Choroid plexus epithelial cell (primary cell): ENCODE measurements at regions not wholly inside any gene's neighbourhood (a gene's known extent, or its start where the extent isn't known, plus 50 kb on each side); places are given as distances from the start of the nearest gene placed in this dataset.

ENCODE experiments used
- DNase-seq: peaks from one replicate; pipeline ENCODE4 v3.0.0-alpha.2; 2010; ENCODE audit warnings: low read depth
- H3K4me3 ChIP-seq: 2 replicates; pipeline ENCODE4 v1.5.1; 2011; ENCODE audit warnings: low read depth, mild to moderate bottlenecking, control low read depth, low read length, moderate library complexity
- TF ChIP-seq, protein P1 (sequence below): conservative IDR thresholded peaks from 2 replicates; pipeline ENCODE4 v1.5.1; 2011; ENCODE audit warnings: low read depth, mild to moderate bottlenecking, control low read depth, inconsistent platforms, low read length, moderate library complexity

DNA sequence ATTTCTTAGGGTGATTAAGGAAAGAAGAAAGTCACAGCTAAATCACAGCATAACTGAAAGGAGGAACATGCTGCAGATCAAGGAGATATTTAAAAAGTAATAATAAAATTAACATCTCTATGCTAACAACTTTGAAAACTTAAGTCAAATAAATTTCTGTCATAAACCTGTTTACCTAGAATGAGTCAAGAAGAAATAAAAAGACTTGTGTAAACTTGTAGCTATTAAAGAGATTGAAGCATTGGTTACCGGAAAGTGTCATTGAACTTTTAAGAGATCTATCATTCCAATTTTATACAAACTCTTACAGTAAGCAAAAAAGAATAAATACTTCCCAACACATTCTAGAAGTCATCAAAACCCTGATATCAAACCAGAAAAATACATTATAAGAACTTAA, 520.1 kb upstream of the SYT4 start:
- TF ChIP-seq, protein P1, sequence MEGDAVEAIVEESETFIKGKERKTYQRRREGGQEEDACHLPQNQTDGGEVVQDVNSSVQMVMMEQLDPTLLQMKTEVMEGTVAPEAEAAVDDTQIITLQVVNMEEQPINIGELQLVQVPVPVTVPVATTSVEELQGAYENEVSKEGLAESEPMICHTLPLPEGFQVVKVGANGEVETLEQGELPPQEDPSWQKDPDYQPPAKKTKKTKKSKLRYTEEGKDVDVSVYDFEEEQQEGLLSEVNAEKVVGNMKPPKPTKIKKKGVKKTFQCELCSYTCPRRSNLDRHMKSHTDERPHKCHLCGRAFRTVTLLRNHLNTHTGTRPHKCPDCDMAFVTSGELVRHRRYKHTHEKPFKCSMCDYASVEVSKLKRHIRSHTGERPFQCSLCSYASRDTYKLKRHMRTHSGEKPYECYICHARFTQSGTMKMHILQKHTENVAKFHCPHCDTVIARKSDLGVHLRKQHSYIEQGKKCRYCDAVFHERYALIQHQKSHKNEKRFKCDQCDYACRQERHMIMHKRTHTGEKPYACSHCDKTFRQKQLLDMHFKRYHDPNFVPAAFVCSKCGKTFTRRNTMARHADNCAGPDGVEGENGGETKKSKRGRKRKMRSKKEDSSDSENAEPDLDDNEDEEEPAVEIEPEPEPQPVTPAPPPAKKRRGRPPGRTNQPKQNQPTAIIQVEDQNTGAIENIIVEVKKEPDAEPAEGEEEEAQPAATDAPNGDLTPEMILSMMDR, result no peak
- no peak for DNase-seq
- no peak overlapping the region for H3K4me3 ChIP-seq

DNA sequence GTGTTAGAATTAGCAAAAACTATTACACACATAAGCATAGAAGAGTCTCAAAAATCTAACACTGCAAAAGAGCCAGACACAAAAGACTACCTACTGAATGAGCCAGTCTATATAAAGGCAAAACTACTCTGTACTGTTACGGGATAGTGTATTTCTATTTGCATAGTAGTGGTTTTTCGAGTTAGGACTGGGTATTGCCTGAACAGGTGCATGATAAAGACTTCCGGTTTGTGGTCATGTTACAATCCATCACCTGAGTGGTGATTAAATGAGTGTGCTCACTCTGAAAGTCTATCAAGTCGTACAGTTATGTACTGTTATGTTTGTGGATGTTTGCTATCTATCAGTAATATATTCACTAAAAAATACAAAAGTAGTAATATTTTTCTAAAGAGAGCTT, 523.3 kb upstream of the SYT4 start:
- no peak for DNase-seq
- no peak overlapping the region for H3K4me3 ChIP-seq
- TF ChIP-seq, protein P1, result no peak

DNA sequence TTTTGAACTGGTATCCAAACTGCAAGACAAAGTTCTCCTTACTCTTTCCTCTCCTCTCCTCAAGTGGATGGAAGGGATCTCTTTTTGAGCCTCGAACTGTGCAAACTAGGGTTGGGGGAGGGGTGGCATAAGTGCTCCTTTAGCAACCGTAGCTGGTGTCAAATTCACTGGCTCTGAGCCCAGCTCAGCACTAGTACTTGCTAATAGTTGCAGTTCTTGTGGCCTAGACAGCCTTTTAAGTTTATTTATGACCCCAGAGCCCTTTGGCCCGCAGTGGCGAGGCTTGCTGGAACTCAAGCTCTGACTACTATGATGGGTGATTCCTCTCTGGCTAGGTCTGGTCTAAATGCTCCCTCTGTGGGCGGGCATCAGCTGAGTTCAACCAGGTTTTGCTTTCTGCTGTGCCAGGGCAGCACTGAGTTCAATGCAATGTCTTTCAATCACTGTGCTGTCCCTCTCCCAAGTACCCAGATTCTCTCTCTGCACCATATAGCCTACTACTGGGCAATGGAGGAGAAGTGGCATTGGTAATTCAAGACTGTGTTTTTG, 528.4 kb upstream of the SYT4 start:
- TF ChIP-seq, protein P1, result peak; percentile 26
- peak; percentile 81 for DNase-seq
- no peak overlapping the region for H3K4me3 ChIP-seq

DNA sequence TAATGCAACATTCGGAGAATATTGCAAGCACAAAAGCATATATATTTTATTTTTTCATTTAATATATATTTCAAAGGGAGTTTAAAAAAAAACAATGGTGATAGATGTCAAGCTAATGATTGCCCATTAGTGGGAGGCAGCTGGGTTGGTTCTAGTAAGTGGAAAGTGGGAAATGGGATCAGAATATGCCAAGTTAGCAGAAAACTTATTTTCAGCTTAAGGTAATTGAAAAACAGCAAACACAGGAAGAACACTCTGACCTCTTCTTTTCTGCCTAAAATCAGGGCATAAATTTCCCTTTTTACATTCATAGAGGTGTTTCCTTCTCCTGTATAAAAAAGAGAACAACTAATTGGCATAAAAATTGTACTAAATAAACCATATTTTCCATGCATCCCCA, 535.3 kb upstream of the SYT4 start:
- DNase-seq, result no peak
- TF ChIP-seq, protein P1, result no peak
- H3K4me3 ChIP-seq, result no peak overlapping the region

DNA sequence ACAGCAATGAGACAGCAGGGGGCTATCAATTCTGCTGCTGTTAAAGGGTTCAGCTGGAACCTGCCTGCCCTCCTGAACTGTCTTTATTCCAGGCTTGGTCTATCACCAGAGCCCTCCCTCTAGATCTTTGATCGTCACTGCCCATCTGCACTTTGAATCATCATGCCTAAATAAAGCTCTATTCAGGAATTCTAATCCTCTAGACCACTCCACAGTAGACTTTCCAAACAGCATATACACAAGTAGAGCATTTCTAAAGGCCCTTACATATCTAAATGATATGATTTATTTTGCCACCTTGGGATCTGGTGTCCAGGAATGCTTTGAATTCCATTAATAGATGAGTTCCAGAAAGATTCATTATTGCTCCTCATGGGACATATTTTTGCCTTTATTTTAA, 542.1 kb upstream of the SYT4 start:
- DNase-seq, result no peak
- H3K4me3 ChIP-seq, result no peak overlapping the region
- TF ChIP-seq, protein P1, result no peak

DNA sequence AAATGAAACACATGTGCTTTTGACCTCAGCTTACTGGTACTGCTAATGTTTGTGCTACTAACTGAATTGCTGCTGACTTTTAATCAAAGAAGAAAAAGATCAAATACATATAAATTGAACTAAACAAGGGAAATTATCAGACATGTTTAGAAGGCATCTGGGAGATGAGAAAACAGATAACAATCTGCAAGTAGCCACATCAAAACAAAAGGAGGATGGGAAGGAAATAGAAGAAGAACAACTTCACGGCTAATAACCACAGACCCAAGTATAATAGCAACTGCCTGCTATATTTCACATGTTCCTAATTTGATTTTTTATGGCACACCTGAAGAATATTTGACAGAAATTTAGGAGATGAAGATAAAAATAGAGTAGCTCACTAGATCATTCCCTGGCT, 542.6 kb upstream of the SYT4 start:
- H3K4me3 ChIP-seq, result no peak overlapping the region
- TF ChIP-seq, protein P1, result no peak

DNA sequence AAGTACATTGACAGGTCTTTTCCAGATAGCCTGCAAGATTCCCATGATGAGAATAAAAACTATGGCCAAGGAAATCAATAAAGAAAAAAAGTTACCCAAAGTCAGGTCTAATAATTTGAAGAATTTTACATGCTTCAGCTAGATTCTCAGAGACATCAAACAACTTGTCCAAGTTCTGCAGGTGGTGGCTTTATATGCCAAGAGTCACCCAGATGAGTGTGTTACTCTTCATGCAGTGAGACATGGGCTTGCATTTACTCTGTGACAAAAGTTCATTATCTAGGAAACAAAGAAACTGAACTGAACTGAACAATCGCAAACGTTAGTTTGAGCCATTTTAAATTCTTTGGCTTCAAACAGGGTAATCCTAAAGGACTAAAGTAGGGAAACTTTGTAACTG, 548.5 kb upstream of the SYT4 start:
- no peak for DNase-seq
- TF ChIP-seq, protein P1, result no peak
- H3K4me3 ChIP-seq, result no peak overlapping the region

More for the DNA sequence above, 542.6 kb upstream of the SYT4 start:
- no peak for DNase-seq
